Fibroblast of peridontal ligament (primary cell): ENCODE measurements at regions not wholly inside any gene's neighbourhood (a gene's known extent, or its start where the extent isn't known, plus 50 kb on each side); places are given as distances from the start of the nearest gene placed in this dataset.
"Not testable (repeated sequence)": the region's sequence is repeated elsewhere in the genome, so short reads cannot be mapped to it uniquely, and the experiment has no call there.

Source experiments
- DNase-seq: peaks from one replicate; pipeline ENCODE4 v3.0.0-alpha.2; 2010; ENCODE audit errors: extremely low read depth

DNA sequence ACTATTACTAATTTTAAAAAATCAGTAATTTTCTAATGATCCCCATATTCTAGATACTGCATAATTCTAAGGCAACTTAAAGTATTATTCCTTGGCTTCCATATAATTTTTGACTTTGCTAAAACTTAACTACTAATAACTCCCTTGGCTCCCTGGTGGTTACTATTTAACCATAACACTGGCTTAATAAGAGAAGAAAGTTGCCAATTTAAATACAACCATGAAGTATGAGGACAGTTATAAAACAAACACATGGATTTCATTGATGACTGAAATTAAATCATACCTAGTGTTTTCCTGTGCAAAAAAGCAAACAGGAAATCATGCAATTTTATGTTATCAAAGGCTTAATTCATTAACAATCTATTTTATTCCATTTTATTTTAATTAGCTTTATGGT lies 1073.9 kb downstream of the GRM8 start:
- no peak for DNase-seq

DNA sequence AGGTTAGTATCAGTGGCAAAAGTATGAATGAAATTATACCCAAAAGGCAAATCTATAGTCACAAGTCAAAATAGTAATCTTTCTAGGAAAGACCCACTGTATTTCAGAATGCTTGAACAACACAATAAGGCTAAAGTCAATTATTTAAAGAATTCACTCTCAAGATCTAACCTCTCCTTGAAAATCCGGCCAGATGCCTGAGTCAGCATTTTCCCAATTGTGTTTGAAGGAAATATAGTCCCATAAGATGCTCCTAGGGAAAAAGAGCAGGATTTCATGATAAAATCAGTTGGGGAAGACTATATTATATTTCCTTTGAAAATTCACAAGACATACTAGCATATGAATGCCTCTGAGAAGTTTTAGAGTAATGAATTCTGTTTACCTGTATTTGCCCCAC lies 1075.0 kb downstream of the GRM8 start:
- DNase-seq, result no peak

DNA sequence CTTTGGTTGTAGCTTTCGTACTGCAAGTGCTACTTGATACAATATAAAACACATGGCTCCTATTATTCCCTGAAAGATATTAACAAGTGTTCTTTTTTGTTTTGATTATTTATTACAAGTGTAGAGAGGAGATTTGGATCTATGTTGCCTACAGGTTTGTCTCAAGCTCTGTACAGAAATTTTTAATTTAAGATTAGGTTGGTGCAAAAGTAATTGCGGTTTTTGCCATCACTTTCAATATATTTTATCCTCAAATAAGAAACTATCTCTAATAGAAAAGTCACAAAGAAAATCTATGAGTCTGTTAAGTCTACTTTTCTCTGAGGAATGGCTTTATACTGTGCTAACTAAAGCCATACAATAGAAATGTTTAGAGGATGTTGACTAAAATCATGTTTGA lies 1086.1 kb downstream of the GRM8 start:
- DNase-seq, result no peak

GRCh38 chr7:126163647-126164046 lies 1089.1 kb downstream of the GRM8 start:
- no peak for DNase-seq

DNA sequence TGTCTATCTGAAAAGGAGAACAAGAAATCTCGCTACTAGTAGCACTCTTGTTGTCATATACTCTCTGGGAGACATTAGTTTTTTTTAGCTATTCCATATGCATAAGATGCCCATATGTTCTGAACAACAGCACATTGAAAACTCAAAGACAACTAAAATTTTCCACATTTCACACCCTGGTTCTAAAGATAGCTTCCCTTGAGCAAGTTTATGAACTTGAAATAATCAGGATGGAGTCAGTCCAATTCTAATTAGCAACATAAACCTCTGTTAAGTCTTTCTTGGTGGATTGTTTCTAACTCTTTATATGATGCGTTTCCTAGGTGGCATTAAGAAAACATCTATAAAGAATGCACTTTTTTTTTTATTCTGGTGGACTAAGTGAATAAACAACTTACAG lies 1095.3 kb downstream of the GRM8 start:
- no peak for DNase-seq

DNA sequence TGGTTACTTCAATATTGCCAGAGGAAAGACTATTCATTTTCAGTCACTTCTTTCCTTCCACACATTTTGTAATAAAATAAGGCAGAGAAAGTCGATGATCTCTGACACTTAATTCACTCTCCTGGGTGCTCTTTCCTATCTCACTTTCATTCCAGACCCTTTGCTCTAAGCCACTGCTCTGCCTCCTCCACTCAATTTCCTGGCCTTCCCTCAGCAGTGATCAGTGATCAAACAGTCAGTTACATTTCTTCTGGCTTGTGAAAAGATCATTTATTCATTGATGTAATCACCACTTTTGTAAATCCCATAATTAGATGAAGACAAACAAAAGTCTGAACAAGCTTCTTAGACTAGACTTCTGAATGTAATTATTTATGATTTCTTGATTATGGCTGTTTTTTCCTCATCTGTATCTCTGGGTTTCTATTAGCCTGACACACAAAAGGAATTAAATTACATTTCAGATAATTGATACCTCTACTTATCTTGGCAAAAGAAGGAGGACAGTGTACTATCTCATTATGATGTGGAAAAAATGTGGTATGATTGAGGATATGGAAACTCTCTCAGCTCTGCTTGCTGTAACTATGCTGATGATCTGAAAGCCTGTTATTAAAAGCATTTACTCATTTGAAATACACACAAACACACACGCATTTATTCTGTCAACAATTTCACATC lies 1102.3 kb downstream of the GRM8 start:
- no peak for DNase-seq

- no peak for DNase-seq
Observed at GRCh38 chr7:126140858-126141466, 1111.8 kb downstream of the GRM8 start.

DNA sequence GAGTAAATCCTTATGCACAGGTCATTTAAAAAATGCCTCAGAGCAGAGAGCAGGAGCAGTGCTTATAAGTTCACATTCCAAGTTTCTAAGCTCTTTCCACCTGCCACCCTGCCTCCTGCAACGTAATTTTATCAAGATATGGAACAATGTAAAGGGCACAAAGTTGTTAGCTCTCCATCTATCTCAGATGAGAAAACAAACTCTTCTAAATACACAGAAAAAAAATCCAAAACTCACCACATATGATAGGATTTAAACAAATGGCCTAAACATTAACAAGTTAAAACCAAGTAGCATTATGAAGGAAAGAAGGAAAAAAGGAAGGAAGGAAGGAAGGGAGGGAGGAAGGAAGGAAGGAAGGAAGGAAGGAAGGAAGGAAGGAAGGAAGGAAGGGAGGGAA lies 1132.8 kb downstream of the GRM8 start:
- DNase-seq, result no peak

GRCh38 chr7:126103582-126103981 lies 1149.2 kb downstream of the GRM8 start:
- no peak for DNase-seq

- DNase-seq, result no peak
Observed at GRCh38 chr7:126083014-126083413, 1153.4 kb upstream of the POT1 start.

DNA sequence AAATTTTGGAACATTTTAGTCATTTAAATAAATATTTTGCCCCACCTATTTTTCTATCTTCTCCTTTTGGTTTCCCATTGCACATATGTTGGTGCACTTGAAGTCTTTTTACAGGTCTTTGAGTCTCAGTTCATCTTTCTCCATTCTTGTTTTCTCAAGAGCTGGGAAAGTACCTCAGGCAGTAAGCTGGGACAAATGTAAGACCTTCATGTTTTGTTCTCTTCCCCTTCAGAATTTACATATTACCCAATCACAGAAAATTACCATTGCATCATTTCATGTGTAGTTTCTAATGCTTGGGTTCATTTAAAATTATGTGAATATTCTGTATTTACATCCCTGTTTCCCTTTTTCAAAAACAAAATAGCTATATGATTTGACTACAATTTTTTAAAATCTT lies 1150.0 kb upstream of the POT1 start:
- no peak for DNase-seq

DNA sequence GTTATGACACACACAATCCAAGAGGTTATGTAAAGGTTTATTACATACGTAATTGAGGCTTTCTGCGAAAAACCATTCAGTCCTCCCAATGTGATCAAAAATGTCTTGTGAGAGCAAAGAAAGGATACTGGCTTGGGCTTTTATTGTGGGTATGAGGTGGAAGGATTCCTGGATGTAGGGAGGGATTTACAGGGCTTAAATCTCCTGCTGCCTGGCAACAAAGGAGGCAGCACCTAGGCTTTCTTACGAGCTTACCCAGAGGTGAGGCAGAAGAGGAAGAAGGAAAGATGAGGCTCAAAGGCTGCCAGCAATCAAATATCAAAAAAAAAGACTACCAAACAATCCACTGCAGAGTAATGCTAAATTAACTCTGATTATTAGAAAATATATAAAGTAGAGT lies 1149.5 kb upstream of the POT1 start:
- no peak for DNase-seq

DNA sequence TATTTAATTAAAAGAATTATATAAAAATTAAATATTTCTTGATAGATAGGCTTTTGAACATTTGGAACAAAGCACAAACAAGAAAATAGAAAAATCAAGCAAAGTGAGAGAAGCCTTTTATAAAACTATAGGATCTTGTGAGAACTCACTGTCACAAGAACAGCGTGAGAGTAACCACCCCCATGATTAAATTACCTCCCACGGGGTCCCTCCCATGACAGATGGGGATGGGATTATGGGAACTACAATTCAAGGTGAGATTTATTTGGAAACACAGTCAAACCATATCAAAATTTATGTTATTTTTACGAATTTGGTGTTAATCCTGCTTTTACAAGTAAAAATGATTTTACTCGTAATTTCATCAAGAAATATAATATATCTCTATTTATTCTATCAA lies 1136.1 kb upstream of the POT1 start:
- no peak for DNase-seq

- DNase-seq, result no peak
Observed at GRCh38 chr7:126057979-126058378, 1128.4 kb upstream of the POT1 start.

DNA sequence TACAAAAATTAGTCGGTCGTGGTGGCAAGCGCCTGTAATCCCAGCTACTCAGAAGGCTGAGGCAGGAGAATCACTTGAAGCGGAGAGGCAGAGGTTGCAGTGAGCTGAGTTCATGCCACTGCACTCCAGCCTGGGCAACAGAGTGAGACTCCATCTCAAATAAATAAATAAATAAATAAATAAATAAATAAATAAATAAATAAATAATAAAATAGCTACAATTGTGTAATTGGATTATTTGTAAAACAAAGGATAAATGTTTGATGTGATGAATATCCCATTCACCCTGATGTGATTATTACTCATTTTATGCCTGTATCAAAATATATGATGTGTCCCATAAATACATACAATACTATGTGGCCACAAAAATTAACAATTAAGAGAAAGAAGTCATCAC lies 1127.0 kb upstream of the POT1 start:
- not testable (repeated sequence) for DNase-seq

DNA sequence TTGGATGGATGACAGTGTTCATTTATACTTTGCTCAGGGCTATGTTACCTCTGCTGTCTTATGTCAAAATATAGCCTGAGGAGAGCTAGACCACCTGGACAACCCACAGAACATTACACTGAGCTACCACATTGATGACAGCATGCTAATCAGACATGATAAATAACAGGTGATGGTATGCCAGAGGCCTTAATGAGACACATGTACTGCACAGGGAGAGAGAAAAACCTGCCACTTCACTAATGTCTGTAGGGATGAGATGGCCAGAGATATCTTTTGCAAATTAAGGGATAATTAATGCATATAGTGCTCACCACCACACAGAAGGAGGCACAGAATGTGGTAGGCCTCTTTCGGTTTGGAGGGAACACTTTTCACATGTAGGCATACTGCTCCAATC lies 1122.6 kb upstream of the POT1 start:
- no peak for DNase-seq

DNA sequence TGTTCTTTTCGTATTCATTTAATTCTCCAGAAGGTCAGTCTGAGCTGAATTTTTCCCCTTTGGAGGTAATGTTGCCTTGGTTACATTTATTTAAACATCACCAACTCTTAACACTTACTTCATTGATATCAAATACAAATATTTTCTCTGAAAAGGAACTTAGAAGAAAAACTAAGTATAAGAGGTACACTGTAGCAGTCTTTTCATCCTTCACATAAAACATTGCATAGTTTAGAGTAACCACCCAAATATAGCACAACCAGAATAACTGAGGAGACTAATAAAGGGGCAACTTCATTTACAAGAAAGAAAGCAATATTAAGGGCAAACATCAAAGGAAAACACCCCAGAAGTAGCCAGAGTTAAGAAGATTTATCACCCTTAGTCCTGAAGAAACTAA lies 1115.0 kb upstream of the POT1 start:
- DNase-seq, result no peak

DNA sequence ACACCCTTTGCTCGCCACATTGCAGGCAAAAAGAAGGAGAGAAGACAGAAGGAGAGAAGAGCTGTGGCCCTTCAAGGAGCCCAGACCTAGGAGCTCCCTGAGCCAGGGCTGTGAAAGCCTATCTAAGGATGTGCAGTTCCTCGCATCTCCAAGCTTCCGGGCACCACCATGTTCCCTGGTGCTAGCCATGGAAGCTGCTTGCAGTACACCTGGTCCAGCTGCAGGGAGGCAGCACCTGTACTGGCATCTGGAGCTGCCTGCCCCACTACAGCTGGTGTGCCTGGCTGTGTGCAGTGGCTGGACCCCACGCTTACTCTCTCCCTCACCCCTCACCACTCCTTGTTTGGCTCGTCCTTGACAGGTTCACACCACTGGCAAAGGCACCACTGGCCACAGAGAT lies 1111.8 kb upstream of the POT1 start:
- no peak for DNase-seq

DNA sequence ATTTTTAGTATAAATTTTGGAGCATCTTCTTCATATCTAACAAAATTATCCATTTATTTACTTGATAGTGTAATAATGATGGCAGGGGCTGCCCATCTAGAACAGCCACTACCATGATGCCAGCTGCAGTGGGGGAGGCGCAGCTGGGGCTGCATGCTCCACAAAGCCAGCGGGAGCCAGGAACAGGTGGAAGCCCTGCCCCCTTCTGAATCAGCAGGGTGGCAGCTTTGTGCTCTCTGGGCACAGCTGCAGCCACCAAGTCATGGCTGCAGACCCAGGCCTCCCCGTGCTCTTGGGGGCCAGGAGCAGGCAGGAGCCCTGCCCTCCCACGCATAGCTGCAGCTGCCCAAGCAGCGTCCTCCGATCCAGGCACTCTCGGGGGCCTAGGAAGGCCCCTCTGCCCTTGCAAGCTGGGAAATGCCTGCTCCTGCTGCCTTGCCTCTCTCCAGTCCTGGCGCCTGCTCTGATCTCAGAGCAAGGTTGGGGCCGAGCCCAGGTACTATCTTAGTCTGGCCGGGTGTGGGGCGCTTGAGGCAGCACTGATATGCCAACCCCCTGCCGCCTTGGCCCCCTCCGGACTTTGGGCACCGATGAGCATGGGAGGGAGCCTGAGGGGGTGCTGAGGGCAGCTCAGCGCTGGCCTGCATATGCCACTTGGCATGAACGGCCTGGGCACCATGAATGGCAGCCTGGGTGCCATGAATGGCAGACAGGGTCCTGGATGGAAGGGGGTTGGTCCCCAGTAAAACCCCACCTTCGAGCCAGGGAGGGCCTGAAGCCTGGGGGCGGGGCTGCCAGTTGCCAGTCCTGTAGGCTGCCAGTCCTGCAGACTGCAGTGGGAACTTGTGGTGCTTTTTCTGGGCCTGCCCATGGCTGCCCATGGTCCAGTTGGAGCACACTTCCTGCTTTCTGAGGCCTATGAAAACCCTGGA lies 1110.8 kb upstream of the POT1 start:
- no peak for DNase-seq

- DNase-seq, result no peak
Observed at GRCh38 chr7:126026421-126027088, 1096.9 kb upstream of the POT1 start.

- DNase-seq, result no peak
Observed at GRCh38 chr7:126022452-126022851, 1092.8 kb upstream of the POT1 start.

DNA sequence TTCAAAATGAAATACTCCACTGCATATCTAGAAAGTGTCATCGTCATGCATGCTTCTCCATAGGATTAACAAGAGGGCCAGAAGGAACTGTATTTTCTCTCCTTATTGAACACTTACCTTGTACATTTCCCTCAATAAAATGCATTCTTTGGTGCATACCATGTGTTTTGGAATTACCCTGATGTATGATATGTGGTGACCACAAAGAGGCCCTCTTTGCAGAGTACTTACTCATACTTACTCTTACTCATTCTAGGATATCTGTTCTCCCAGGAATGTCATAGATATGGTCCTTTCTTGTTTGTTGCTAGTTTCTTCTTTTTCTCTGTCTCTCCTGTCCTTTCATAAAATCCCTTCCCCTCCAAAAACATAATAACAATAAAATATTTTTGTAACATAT lies 1087.1 kb upstream of the POT1 start:
- no peak for DNase-seq
